ENCODE measurements at regions not wholly inside any gene's neighbourhood (a gene's known extent, or its start where the extent isn't known, plus 50 kb on each side); places are given as distances from the start of the nearest gene placed in this dataset.

- Histone ChIP-seq H3K27ac (ENCODE audit: insufficient read depth, low read depth, low read length) (no peak overlapping the region), H2AFZ (ENCODE audit: low read depth, low read length) (no peak overlapping the region), H3K4me1 (ENCODE audit: control insufficient read depth, extremely low read depth, insufficient read depth, low read length) (peaks cover 3% of the 10 kb centered on the region), H3K79me2 (ENCODE audit: control insufficient read depth, insufficient read depth, low read length) (no peaks in the 10 kb centered on the region), H4K20me1 (replicated peaks; ENCODE audit: control insufficient read depth, extremely low read depth, insufficient read depth, low read length) (no peaks in the 10 kb centered on the region), H3K4me3 (replicated peaks in 1 of 3; ENCODE audit: insufficient read depth in 1 of 3, low read depth in 1 of 3, low read length in 3 of 3) (no peak overlapping the region), H3K36me3 (ENCODE audit: control insufficient read depth in 2 of 2, extremely low read depth in 1 of 2, insufficient read depth in 2 of 2, low read length in 2 of 2) (no peaks in the 10 kb centered on the region), H3K4me2 (ENCODE audit: insufficient read depth, low read length) (no peak overlapping the region), H3K9me3 (replicated peaks; ENCODE audit: control insufficient read depth, insufficient read depth, low read length) (no peaks in the 10 kb centered on the region), H3K27me3 (ENCODE audit: control insufficient read depth in 2 of 2, insufficient read depth in 2 of 2, low read length in 2 of 2) (no peaks in the 10 kb centered on the region), H3K9ac (replicated peaks; ENCODE audit: extremely low read depth, insufficient read depth, low read length) (no peak overlapping the region), H3K9me1 (replicated peaks; ENCODE audit: control insufficient read depth, extremely low read depth, insufficient read depth, low read length) (no peaks in the 10 kb centered on the region)
- CTCF ChIA-PET, result no interaction called here
- BruUV-seq (replicated peaks), result no TSS peak
- no peak for DNase-seq (ENCODE audit: low read depth, low spot score)
- no peak for FAIRE-seq
- POLR2A ChIA-PET, result no interaction called here
- TF ChIP-seq GATA2 (IDR thresholded peaks at IDR 0.05; ENCODE audit: insufficient read depth, insufficient read length, low read depth, low read length) (no peak), POLR2AphosphoS5 (IDR thresholded peaks at IDR 0.05; ENCODE audit: insufficient read depth, low read depth, low read length) (no peak), JUN (IDR thresholded peaks at IDR 0.05; ENCODE audit: borderline replicate concordance, insufficient read depth, insufficient read length, low read depth) (no peak), MAX (IDR thresholded peaks at IDR 0.05; ENCODE audit: insufficient read depth, insufficient read length) (no peak), MYC (IDR thresholded peaks at IDR 0.05; ENCODE audit: low read depth, low read length) (no peak)
- TF ChIP-seq, protein P1, sequence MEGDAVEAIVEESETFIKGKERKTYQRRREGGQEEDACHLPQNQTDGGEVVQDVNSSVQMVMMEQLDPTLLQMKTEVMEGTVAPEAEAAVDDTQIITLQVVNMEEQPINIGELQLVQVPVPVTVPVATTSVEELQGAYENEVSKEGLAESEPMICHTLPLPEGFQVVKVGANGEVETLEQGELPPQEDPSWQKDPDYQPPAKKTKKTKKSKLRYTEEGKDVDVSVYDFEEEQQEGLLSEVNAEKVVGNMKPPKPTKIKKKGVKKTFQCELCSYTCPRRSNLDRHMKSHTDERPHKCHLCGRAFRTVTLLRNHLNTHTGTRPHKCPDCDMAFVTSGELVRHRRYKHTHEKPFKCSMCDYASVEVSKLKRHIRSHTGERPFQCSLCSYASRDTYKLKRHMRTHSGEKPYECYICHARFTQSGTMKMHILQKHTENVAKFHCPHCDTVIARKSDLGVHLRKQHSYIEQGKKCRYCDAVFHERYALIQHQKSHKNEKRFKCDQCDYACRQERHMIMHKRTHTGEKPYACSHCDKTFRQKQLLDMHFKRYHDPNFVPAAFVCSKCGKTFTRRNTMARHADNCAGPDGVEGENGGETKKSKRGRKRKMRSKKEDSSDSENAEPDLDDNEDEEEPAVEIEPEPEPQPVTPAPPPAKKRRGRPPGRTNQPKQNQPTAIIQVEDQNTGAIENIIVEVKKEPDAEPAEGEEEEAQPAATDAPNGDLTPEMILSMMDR (IDR thresholded peaks at IDR 0.05; ENCODE audit: extremely low read depth in 1 of 2, insufficient read depth in 1 of 2, low read depth in 1 of 2, low read length in 2 of 2), result no peak
- intact Hi-C loops (cut with micrococcal nuclease), result no loop called here
- dilution Hi-C loops (cut with MboI; ENCODE audit: extremely low pct_ligation_motif_present, low sequenced_read_pairs), result no loop called here
Measured at GRCh38 chr2:212682937-212683336, 144.3 kb upstream of the ERBB4 start.

DNA sequence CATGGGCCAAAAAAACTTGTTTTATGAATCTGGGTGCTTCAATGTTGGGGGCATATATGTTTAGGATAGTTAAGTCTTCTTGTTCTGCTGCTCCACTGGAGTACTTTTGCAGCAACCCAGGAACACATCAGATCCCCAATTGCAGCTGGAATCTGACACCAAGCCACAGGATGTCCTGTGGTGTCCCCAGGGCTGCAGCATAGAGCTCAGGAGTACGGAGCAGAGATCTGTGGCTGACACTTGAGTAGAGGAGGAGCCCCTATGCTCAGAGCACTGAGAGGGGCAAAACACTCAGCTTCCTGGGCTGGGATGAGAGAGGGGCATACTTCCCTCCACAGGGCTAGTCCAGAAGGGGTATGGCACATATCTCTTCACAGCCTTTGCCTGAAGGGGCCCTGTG, 138.9 kb upstream of the ERBB4 start:
- intact Hi-C loops (cut with micrococcal nuclease), result no loop called here
- TF ChIP-seq, protein P1 (IDR thresholded peaks at IDR 0.05; ENCODE audit: extremely low read depth in 1 of 2, insufficient read depth in 1 of 2, low read depth in 1 of 2, low read length in 2 of 2), result no peak
- TF ChIP-seq EZH2 (IDR thresholded peaks at IDR 0.05; ENCODE audit: borderline replicate concordance, low read depth, low read length, severe bottlenecking), result no peak
- TF ChIP-seq POLR2AphosphoS5 (IDR thresholded peaks at IDR 0.05; ENCODE audit: insufficient read depth, low read depth, low read length), result no peak
- TF ChIP-seq GATA2 (IDR thresholded peaks at IDR 0.05; ENCODE audit: insufficient read depth, insufficient read length, low read depth, low read length), result no peak
- TF ChIP-seq POLR2A (IDR thresholded peaks at IDR 0.05; ENCODE audit: low read depth, low read length), result no peak
- no peak for TF ChIP-seq FOS (IDR thresholded peaks at IDR 0.05; ENCODE audit: borderline replicate concordance, insufficient read depth, low read length)
- no peak for TF ChIP-seq MAX (IDR thresholded peaks at IDR 0.05; ENCODE audit: insufficient read depth, insufficient read length)
- TF ChIP-seq MYC (IDR thresholded peaks at IDR 0.05; ENCODE audit: low read depth, low read length), result no peak
- no peak for TF ChIP-seq JUN (IDR thresholded peaks at IDR 0.05; ENCODE audit: borderline replicate concordance, insufficient read depth, insufficient read length, low read depth)
- no peaks in the 10 kb centered on the region for H3K36me3 ChIP-seq (ENCODE audit: control insufficient read depth in 2 of 2, extremely low read depth in 1 of 2, insufficient read depth in 2 of 2, low read length in 2 of 2)

More for the DNA sequence above, 138.9 kb upstream of the ERBB4 start:
- BruUV-seq (replicated peaks), result no TSS peak
- Histone ChIP-seq H3K9ac (replicated peaks; ENCODE audit: extremely low read depth, insufficient read depth, low read length) (no peak overlapping the region), H3K9me1 (replicated peaks; ENCODE audit: control insufficient read depth, extremely low read depth, insufficient read depth, low read length) (no peaks in the 10 kb centered on the region), H3K4me2 (ENCODE audit: insufficient read depth, low read length) (no peak overlapping the region), H2AFZ (ENCODE audit: low read depth, low read length) (no peak overlapping the region), H3K4me3 (replicated peaks in 1 of 3; ENCODE audit: insufficient read depth in 1 of 3, low read depth in 1 of 3, low read length in 3 of 3) (no peak overlapping the region), H3K27ac (ENCODE audit: insufficient read depth, low read depth, low read length) (no peak overlapping the region), H3K27me3 (ENCODE audit: control insufficient read depth in 2 of 2, insufficient read depth in 2 of 2, low read length in 2 of 2) (no peaks in the 10 kb centered on the region), H3K9me3 (replicated peaks; ENCODE audit: control insufficient read depth, insufficient read depth, low read length) (no peaks in the 10 kb centered on the region), H3K4me1 (ENCODE audit: control insufficient read depth, extremely low read depth, insufficient read depth, low read length) (no peaks in the 10 kb centered on the region), H3K79me2 (ENCODE audit: control insufficient read depth, insufficient read depth, low read length) (no peaks in the 10 kb centered on the region), H4K20me1 (replicated peaks; ENCODE audit: control insufficient read depth, extremely low read depth, insufficient read depth, low read length) (no peaks in the 10 kb centered on the region)
- DNase-seq (ENCODE audit: low read depth, low spot score) (no peak), FAIRE-seq (no peak)
- dilution Hi-C loops (cut with MboI; ENCODE audit: extremely low pct_ligation_motif_present, low sequenced_read_pairs), result no loop called here
- ChIA-PET POLR2A (no interaction called here), CTCF (no interaction called here)
